Nephron (organoid): ENCODE measurements at regions not wholly inside any gene's neighbourhood (a gene's known extent, or its start where the extent isn't known, plus 50 kb on each side); places are given as distances from the start of the nearest gene placed in this dataset.

Source experiments
- H3K27ac Mint-ChIP-seq, 3 experiments: 2 replicates each; pipeline ENCODE4 v1.8.0; 2020; ENCODE audit warnings: mixed read lengths in 3 of 3, mild to moderate bottlenecking in 2 of 3, moderate library complexity in 1 of 3
- H3K27me3 Mint-ChIP-seq: 2 replicates; pipeline ENCODE4 v1.8.0; 2021; ENCODE audit warnings: low read depth, mild to moderate bottlenecking, moderate library complexity, mixed read lengths
- H3K36me3 Mint-ChIP-seq: 2 replicates; pipeline ENCODE4 v1.8.0; 2020; ENCODE audit warnings: low read depth, mixed read lengths
- H3K4me1 Mint-ChIP-seq: 2 replicates; pipeline ENCODE4 v1.8.0; 2020; ENCODE audit warnings: mixed read lengths
- H3K4me3 Mint-ChIP-seq, 3 experiments: 2 replicates each; pipeline ENCODE4 v1.8.0; 2020; ENCODE audit warnings: mild to moderate bottlenecking in 3 of 3, mixed read lengths in 3 of 3, moderate library complexity in 2 of 3
- H3K9me3 Mint-ChIP-seq: 2 replicates; pipeline ENCODE4 v1.8.0; 2020; ENCODE audit warnings: mixed read lengths
- CTCF ChIP-seq, 3 experiments: fragments of 200-600 bp; sonication (generic); IDR thresholded peaks; one replicate each; pipeline ENCODE4 v1.5.0; 2021; ENCODE audit warnings: antibody characterized with exemption in 3 of 3; ENCODE audit not compliant: unreplicated experiment in 3 of 3

DNA sequence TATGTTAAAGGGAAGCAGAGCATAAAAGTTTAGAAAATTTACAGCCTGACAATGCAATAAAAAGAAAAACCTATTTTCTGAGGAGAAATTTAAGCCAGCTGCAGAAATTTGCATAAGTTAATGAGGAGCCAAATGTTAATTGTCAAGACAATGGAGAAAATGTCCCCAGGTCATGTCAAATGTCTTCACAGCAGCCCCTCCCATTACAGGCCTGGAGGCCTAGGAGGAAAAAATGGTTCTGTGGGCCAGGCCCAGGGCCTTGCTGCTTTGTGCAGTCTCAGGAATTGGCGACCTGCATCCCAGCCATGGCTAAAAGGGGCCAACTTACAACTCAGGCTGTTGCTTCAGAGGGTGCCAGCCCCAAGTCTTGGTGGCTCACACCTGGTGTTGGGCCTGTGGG lies 275.4 kb upstream of the RPS6KA3 start:
- Mint-ChIP-seq H3K36me3 (no peaks in the 10 kb centered on the region), H3K4me3 (no peak overlapping the region), H3K9me3 (peaks cover 46% of the 10 kb centered on the region), H3K27ac (no peak overlapping the region), H3K4me1 (peaks cover 2% of the 10 kb centered on the region), H3K27me3 (no peaks in the 10 kb centered on the region)
- no peak for TF ChIP-seq CTCF (IDR thresholded peaks at IDR 0.05; ENCODE audit: unreplicated experiment in 3 of 3)

GRCh38 chrX:20538974-20539373 lies 272.3 kb upstream of the RPS6KA3 start:
- Mint-ChIP-seq H3K4me1 (no peaks in the 10 kb centered on the region), H3K27ac (no peak overlapping the region), H3K4me3 (no peak overlapping the region), H3K27me3 (peaks cover 3% of the 10 kb centered on the region), H3K36me3 (no peaks in the 10 kb centered on the region), H3K9me3 (peaks cover 28% of the 10 kb centered on the region)
- no peak for TF ChIP-seq CTCF (IDR thresholded peaks at IDR 0.05; ENCODE audit: unreplicated experiment in 3 of 3)

- H3K4me3 Mint-ChIP-seq: no peak overlapping the region
- no peaks in the 10 kb centered on the region for H3K9me3 Mint-ChIP-seq
- no peak overlapping the region for H3K27ac Mint-ChIP-seq
- no peak for TF ChIP-seq CTCF (IDR thresholded peaks at IDR 0.05; ENCODE audit: unreplicated experiment in 3 of 3)
- H3K36me3 Mint-ChIP-seq: no peaks in the 10 kb centered on the region
- H3K4me1 Mint-ChIP-seq: peaks cover 30% of the 10 kb centered on the region
- peaks cover 7% of the 10 kb centered on the region for H3K27me3 Mint-ChIP-seq
These were observed 265.0 kb upstream of the RPS6KA3 start for GRCh38 chrX:20531667-20532066.

DNA sequence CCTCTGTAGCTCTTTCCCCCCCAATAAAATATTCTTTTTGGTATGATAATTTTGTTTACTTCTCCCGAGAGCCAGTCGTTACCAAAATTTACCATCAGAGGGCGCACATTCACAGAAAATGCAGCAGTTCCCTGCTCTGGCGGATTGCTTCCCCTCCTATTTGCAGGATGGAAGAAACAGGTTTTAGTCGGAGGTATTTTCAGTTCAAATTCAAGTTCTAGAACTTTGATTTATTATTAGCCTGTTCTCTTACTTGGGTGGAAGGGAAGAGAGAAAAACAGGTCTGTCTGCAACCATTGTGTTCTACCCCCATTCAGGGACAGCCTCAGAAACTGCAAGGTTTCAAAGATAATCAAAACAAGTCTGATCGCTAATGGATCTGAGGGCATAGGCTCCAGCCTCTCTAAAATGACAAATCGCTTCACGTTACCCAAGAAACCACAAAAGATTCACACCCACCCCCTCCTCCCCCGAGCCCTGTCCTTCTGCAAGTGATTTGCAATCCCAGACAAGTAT lies 263.8 kb upstream of the RPS6KA3 start:
- Mint-ChIP-seq H3K36me3 (no peaks in the 10 kb centered on the region), H3K27ac (peak overlapping the region in 2 of 3 experiments; percentile 2 to 3), H3K4me3 (peak overlapping the region; percentile 16 to 42 (median 28)), H3K27me3 (peaks cover 7% of the 10 kb centered on the region), H3K9me3 (no peaks in the 10 kb centered on the region), H3K4me1 (peaks cover 30% of the 10 kb centered on the region)
- peak; percentile 83 to 89 (median 85) for TF ChIP-seq CTCF (IDR thresholded peaks at IDR 0.05; ENCODE audit: unreplicated experiment in 3 of 3)

DNA sequence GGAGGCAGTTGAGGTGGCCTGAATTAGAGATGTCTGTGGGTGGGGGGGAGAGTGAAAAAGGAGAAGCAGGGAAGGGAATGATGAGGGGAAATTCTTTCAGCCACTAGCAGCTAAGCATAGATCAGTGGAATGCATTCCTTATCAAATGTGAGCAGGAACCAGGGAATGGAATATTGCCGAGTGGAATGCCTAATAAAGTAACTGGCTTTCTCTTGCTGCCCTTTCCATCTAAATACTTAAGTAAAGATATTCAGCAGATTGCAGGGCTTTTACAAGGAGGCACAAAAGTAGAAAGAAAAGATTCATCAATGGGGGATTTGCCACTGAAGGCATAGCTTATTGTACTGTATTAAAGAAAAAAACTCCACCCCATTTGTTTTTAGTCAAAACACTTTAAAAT lies 263.0 kb upstream of the RPS6KA3 start:
- H3K4me3 Mint-ChIP-seq: peak overlapping the region in 2 of 3 experiments; percentile 6 to 29
- H3K4me1 Mint-ChIP-seq: peaks cover 30% of the 10 kb centered on the region
- peaks cover 7% of the 10 kb centered on the region for H3K27me3 Mint-ChIP-seq
- H3K9me3 Mint-ChIP-seq: no peaks in the 10 kb centered on the region
- no peak for TF ChIP-seq CTCF (IDR thresholded peaks at IDR 0.05; ENCODE audit: unreplicated experiment in 3 of 3)
- no peak overlapping the region for H3K27ac Mint-ChIP-seq
- H3K36me3 Mint-ChIP-seq: no peaks in the 10 kb centered on the region

DNA sequence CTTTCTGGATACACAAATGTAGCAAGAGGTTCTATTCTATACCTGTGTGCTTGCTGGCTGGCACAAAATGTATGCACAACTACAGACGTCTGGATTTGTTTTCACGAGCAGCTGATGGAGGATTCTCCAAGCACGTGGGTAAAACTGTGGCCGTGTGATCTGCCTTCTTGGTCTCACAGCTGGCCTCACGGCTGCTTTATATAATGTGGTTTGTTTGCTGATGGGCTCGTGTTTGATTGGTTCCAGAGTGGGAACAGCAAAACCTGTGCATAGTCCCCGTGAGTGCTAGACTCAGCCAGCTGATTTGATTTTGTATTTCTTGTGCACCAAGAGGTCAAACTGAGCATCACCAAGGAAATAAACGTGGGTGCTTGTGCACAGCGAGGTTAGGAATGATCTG lies 262.6 kb upstream of the RPS6KA3 start:
- Mint-ChIP-seq H3K4me1 (peaks cover 30% of the 10 kb centered on the region), H3K27me3 (peaks cover 7% of the 10 kb centered on the region), H3K4me3 (peak overlapping the region in 2 of 3 experiments; percentile 6 to 29), H3K27ac (no peak overlapping the region), H3K9me3 (no peaks in the 10 kb centered on the region), H3K36me3 (no peaks in the 10 kb centered on the region)
- TF ChIP-seq CTCF (IDR thresholded peaks at IDR 0.05; ENCODE audit: unreplicated experiment in 3 of 3): no peak
